Stomach (tissue), 4 donors: ENCODE measurements at regions not wholly inside any gene's neighbourhood (a gene's known extent, or its start where the extent isn't known, plus 50 kb on each side); places are given as distances from the start of the nearest gene placed in this dataset.

ENCODE experiments used
- POLR2AphosphoS5 ChIP-seq, 3 donors: sonication (generic); formaldehyde crosslinking; IDR thresholded peaks; one replicate each; pipeline ENCODE4 v1.6.1; 2016; ENCODE audit warnings: antibody characterized with exemption in 3 of 3
- TF ChIP-seq, protein P1 (sequence below), 7 experiments: fragments of 450-650 bp in 4 of 7; fragments of 200-600 bp in 3 of 7; sonication (generic) in 3 of 7; IDR thresholded peaks; one replicate each; pipeline ENCODE4 v1.5.1; 2016 to 2019; ENCODE audit warnings: antibody characterized with exemption in 7 of 7, control low read depth in 2 of 7, mild to moderate bottlenecking in 1 of 7

DNA sequence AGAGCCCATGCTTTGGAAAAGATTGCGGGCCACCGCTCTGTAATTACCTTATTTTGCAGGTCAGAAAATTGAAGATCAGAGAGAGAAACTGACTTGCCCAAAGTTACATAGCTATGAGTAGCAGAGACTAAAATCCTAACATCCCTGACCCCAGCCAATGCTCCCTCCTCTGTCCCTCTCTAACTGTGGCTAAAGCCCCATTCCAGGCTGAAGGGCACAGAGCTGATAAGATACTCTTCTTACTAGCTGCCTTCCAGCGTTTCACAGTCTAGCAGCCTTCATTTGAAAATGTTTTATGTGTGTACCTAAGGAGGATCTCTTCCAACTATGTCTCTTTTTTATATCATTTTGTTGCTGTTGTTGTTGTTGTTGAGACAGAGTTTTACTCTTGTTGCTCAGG lies 81.4 kb upstream of the LRATD1 start:
- TF ChIP-seq, protein P1, sequence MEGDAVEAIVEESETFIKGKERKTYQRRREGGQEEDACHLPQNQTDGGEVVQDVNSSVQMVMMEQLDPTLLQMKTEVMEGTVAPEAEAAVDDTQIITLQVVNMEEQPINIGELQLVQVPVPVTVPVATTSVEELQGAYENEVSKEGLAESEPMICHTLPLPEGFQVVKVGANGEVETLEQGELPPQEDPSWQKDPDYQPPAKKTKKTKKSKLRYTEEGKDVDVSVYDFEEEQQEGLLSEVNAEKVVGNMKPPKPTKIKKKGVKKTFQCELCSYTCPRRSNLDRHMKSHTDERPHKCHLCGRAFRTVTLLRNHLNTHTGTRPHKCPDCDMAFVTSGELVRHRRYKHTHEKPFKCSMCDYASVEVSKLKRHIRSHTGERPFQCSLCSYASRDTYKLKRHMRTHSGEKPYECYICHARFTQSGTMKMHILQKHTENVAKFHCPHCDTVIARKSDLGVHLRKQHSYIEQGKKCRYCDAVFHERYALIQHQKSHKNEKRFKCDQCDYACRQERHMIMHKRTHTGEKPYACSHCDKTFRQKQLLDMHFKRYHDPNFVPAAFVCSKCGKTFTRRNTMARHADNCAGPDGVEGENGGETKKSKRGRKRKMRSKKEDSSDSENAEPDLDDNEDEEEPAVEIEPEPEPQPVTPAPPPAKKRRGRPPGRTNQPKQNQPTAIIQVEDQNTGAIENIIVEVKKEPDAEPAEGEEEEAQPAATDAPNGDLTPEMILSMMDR (IDR thresholded peaks at IDR 0.05), result no peak
- no peak for TF ChIP-seq POLR2AphosphoS5 (IDR thresholded peaks at IDR 0.05)
